Fibroblast of lung (primary cell): ENCODE measurements at regions not wholly inside any gene's neighbourhood (a gene's known extent, or its start where the extent isn't known, plus 50 kb on each side); places are given as distances from the start of the nearest gene placed in this dataset.

Source experiments
- DNase-seq, 2 donors: peaks; one replicate each; pipeline versions ENCODE4 v3.0.0 to v3.0.0-alpha.2; 2010; ENCODE audit warnings: low read depth in 2 of 2
- H2AFZ ChIP-seq: 2 replicates; pipeline ENCODE4 v1.5.1; 2012; ENCODE audit warnings: low read length, control low read depth, inconsistent platforms
- H3K27ac ChIP-seq: 2 replicates; pipeline ENCODE4 v1.5.1; 2011; ENCODE audit warnings: low read length, control low read depth; ENCODE audit not compliant: insufficient read depth
- H3K27me3 ChIP-seq: 2 replicates; pipeline ENCODE4 v1.5.1; 2011; ENCODE audit warnings: mild to moderate bottlenecking, low read length; ENCODE audit not compliant: control insufficient read depth, insufficient read depth
- H3K36me3 ChIP-seq: 2 replicates; pipeline ENCODE4 v1.5.1; 2011; ENCODE audit warnings: low read length; ENCODE audit not compliant: control insufficient read depth, insufficient read depth
- H3K4me1 ChIP-seq: 2 replicates; pipeline ENCODE4 v1.5.1; 2011; ENCODE audit warnings: low read length; ENCODE audit not compliant: control insufficient read depth, insufficient read depth; ENCODE audit errors: extremely low read depth
- H3K4me2 ChIP-seq: 2 replicates; pipeline ENCODE4 v1.5.1; 2011; ENCODE audit warnings: low read length, control low read depth; ENCODE audit not compliant: insufficient read depth; ENCODE audit errors: extremely low read depth
- H3K4me3 ChIP-seq, 4 experiments: fragments of 200-600 bp in 1 of 4; sonication (generic) in 1 of 4; replicated peaks in 1 of 4; 2 replicates each; pipeline ENCODE4 v1.5.1; 2011 to 2016; ENCODE audit warnings: low read length in 4 of 4, low read depth in 3 of 4, mild to moderate bottlenecking in 3 of 4, control low read depth in 2 of 4, inconsistent platforms in 1 of 4, mixed read lengths in 1 of 4; ENCODE audit not compliant: insufficient read depth in 1 of 4; ENCODE audit errors: control extremely low read depth in 1 of 4
- H3K79me2 ChIP-seq: 2 replicates; pipeline ENCODE4 v1.5.1; 2012; ENCODE audit warnings: mild to moderate bottlenecking, low read length, inconsistent platforms; ENCODE audit not compliant: control insufficient read depth, insufficient read depth
- H3K9ac ChIP-seq: 2 replicates; pipeline ENCODE4 v1.5.1; 2011; ENCODE audit warnings: mild to moderate bottlenecking, low read length, control low read depth; ENCODE audit not compliant: insufficient read depth
- H3K9me3 ChIP-seq: 2 replicates; pipeline ENCODE4 v1.5.1; 2012; ENCODE audit warnings: low read depth, low read length; ENCODE audit not compliant: control insufficient read depth, insufficient read depth
- H4K20me1 ChIP-seq: 2 replicates; pipeline ENCODE4 v1.5.1; 2011; ENCODE audit warnings: low read length; ENCODE audit not compliant: control insufficient read depth, insufficient read depth; ENCODE audit errors: extremely low read depth
- EZH2 ChIP-seq: IDR thresholded peaks from 2 replicates; pipeline ENCODE4 v1.5.1; 2012; ENCODE audit warnings: low read length, control low read depth, mild to moderate bottlenecking; ENCODE audit errors: missing control alignments
- TF ChIP-seq, protein P1 (sequence below), 2 donors: IDR thresholded peaks in 1 of 2; conservative IDR thresholded peaks in 1 of 2; 1 replicate in 1 of 2; 2 replicates in 1 of 2; pipeline ENCODE4 v1.5.1; 2011 to 2012; ENCODE audit warnings: low read length in 2 of 2, control low read depth in 1 of 2, inconsistent platforms in 1 of 2, low read depth in 1 of 2, mild to moderate bottlenecking in 1 of 2

DNA sequence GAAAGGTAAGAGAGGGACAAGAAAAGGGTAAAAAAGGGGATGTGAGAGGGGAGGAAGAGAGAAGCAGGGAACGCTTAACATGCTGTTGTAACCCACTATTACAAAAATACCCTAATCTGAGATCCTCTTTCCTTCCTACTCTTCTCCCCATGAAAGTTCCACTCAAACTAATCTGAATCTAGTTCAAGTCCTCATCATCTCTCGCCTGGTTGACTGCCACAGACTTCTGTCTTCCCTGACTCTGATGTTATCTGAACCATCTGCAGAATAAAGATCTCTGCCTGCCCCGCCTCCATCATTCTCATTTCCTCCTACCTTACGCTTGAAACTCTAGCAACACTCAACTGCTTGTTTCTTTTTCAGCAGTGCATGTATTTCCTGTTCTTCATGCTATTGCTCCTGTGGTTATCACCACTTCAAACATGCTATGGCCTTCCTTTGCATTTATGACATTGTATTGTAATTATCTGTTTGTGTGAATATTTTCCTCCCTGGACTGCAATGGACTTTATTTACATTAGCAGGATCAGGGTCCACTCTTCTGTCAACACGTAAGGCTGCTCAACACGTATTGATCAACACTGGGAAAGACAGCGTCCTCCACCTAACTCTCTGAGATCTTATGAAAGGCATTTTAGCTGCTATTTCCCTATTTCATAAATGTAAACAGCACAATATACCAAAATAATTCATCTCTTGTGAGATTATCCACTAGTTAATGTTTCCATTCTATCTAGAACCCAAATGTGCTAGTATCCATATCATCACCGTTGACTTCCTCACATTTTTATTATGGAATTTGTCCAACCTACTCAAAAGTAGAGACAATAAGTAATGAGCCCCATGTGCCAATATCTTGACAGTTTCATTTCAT lies 215.5 kb upstream of the USP25 start:
- TF ChIP-seq, protein P1, sequence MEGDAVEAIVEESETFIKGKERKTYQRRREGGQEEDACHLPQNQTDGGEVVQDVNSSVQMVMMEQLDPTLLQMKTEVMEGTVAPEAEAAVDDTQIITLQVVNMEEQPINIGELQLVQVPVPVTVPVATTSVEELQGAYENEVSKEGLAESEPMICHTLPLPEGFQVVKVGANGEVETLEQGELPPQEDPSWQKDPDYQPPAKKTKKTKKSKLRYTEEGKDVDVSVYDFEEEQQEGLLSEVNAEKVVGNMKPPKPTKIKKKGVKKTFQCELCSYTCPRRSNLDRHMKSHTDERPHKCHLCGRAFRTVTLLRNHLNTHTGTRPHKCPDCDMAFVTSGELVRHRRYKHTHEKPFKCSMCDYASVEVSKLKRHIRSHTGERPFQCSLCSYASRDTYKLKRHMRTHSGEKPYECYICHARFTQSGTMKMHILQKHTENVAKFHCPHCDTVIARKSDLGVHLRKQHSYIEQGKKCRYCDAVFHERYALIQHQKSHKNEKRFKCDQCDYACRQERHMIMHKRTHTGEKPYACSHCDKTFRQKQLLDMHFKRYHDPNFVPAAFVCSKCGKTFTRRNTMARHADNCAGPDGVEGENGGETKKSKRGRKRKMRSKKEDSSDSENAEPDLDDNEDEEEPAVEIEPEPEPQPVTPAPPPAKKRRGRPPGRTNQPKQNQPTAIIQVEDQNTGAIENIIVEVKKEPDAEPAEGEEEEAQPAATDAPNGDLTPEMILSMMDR (conservative IDR thresholded peaks at IDR 0.05 in 1 of 2, IDR thresholded peaks at IDR 0.05 in 1 of 2; ENCODE audit: low read depth in 1 of 2, low read length in 2 of 2) = no peak
- TF ChIP-seq EZH2 = no peak
- Histone ChIP-seq H4K20me1 (no peaks in the 10 kb centered on the region), H3K4me3 (no peak overlapping the region), H3K4me2 (no peak overlapping the region), H2AFZ (no peak overlapping the region), H3K4me1 (no peaks in the 10 kb centered on the region), H3K9me3 (no peaks in the 10 kb centered on the region), H3K36me3 (no peaks in the 10 kb centered on the region), H3K27me3 (no peaks in the 10 kb centered on the region), H3K27ac (no peak overlapping the region), H3K9ac (no peak overlapping the region), H3K79me2 (no peaks in the 10 kb centered on the region)
- no peak for DNase-seq

DNA sequence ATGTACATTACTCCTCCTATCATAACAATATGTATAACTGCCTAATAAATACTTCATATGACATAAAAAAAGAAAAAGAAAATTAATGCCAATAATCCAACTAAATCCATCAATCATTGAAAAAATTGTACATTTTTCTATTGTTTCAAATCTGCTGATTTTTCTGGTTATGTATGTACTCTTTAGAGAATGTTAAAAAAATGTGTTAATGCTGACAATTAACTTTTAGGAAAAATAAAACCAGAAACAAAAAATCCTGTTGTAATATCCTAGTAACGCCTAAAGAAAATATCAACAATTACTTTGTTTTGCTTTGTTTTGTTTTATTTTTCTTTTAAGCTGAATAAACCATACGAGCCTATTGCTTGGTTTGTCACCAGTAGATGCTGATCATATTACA lies 213.9 kb upstream of the USP25 start:
- DNase-seq = no peak
- H3K4me3 ChIP-seq = no peak overlapping the region
- no peaks in the 10 kb centered on the region for H3K9me3 ChIP-seq
- no peak overlapping the region for H3K27ac ChIP-seq
- no peaks in the 10 kb centered on the region for H4K20me1 ChIP-seq
- H2AFZ ChIP-seq = no peak overlapping the region
- TF ChIP-seq, protein P1 (conservative IDR thresholded peaks at IDR 0.05 in 1 of 2, IDR thresholded peaks at IDR 0.05 in 1 of 2; ENCODE audit: low read depth in 1 of 2, low read length in 2 of 2) = no peak
- TF ChIP-seq EZH2 = no peak
- H3K9ac ChIP-seq = no peak overlapping the region
- no peaks in the 10 kb centered on the region for H3K27me3 ChIP-seq
- no peaks in the 10 kb centered on the region for H3K79me2 ChIP-seq
- H3K36me3 ChIP-seq = no peaks in the 10 kb centered on the region
- no peaks in the 10 kb centered on the region for H3K4me1 ChIP-seq
- H3K4me2 ChIP-seq = no peak overlapping the region

DNA sequence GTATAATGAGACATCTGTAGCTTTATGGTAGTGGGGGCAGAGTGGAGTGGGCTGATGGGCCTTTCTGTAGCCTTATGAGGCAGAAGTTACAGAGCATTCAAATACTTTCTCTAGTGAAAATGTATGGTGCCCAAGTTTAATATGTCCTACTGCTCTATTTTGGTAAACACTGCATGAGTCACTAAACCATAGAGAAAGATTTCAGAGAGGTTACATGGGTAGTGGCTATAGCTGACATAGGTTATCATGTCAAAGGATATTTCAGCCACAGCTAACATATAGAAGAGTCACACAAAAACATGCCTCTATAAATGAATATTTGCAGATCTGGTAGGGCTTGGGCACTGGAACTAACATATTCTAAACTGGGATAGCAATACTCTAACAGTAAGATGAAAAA lies 212.4 kb upstream of the USP25 start:
- Histone ChIP-seq H3K4me3 (no peak overlapping the region), H3K36me3 (no peaks in the 10 kb centered on the region), H3K9me3 (no peaks in the 10 kb centered on the region), H4K20me1 (no peaks in the 10 kb centered on the region), H3K4me1 (no peaks in the 10 kb centered on the region), H3K9ac (no peak overlapping the region), H3K4me2 (no peak overlapping the region), H3K79me2 (no peaks in the 10 kb centered on the region), H3K27me3 (no peaks in the 10 kb centered on the region), H3K27ac (no peak overlapping the region), H2AFZ (no peak overlapping the region)
- TF ChIP-seq, protein P1 (conservative IDR thresholded peaks at IDR 0.05 in 1 of 2, IDR thresholded peaks at IDR 0.05 in 1 of 2; ENCODE audit: low read depth in 1 of 2, low read length in 2 of 2) = no peak
- no peak for TF ChIP-seq EZH2
- DNase-seq = no peak
